ENCODE measurements at regions not wholly inside any gene's neighbourhood (a gene's known extent, or its start where the extent isn't known, plus 50 kb on each side); places are given as distances from the start of the nearest gene placed in this dataset.

GRCh38 chr1:69269491-69269890 lies 298.2 kb upstream of the LRRC7 start:
- DNase-seq, result no peak

GRCh38 chr1:69271587-69272125 lies 296.1 kb upstream of the LRRC7 start:
- DNase-seq, result no peak

- no peak for DNase-seq
Observed at GRCh38 chr1:69272684-69273083, 295.0 kb upstream of the LRRC7 start.

- no peak for DNase-seq
Observed at GRCh38 chr1:69278923-69279322, 288.8 kb upstream of the LRRC7 start.

GRCh38 chr1:69283516-69283915 lies 284.2 kb upstream of the LRRC7 start:
- DNase-seq, result no peak

- DNase-seq, result no peak
Observed at GRCh38 chr1:69284508-69284907, 283.2 kb upstream of the LRRC7 start.

GRCh38 chr1:69288416-69288815 lies 279.3 kb upstream of the LRRC7 start:
- DNase-seq, result no peak

GRCh38 chr1:69290291-69290690 lies 277.4 kb upstream of the LRRC7 start:
- DNase-seq, result no peak

GRCh38 chr1:69291541-69291940 lies 276.2 kb upstream of the LRRC7 start:
- DNase-seq, result no peak

GRCh38 chr1:69292833-69293232 lies 274.9 kb upstream of the LRRC7 start:
- no peak for DNase-seq

- no peak for DNase-seq
Observed at GRCh38 chr1:69294171-69294570, 273.6 kb upstream of the LRRC7 start.

GRCh38 chr1:69295265-69295664 lies 272.5 kb upstream of the LRRC7 start:
- no peak for DNase-seq

- DNase-seq, result no peak
Observed at GRCh38 chr1:69305621-69306020, 262.1 kb upstream of the LRRC7 start.

GRCh38 chr1:69312055-69312732 lies 255.5 kb upstream of the LRRC7 start:
- no peak for DNase-seq

GRCh38 chr1:69313118-69313517 lies 254.6 kb upstream of the LRRC7 start:
- no peak for DNase-seq

- no peak for DNase-seq
Observed at GRCh38 chr1:69315416-69315815, 252.3 kb upstream of the LRRC7 start.

- no peak for DNase-seq
Observed at GRCh38 chr1:69315823-69316222, 251.9 kb upstream of the LRRC7 start.

- no peak for DNase-seq
Observed at GRCh38 chr1:69319287-69319686, 248.4 kb upstream of the LRRC7 start.

- no peak for DNase-seq
Observed at GRCh38 chr1:69320757-69321211, 246.9 kb upstream of the LRRC7 start.

- DNase-seq, result no peak
Observed at GRCh38 chr1:69321311-69321710, 246.4 kb upstream of the LRRC7 start.

GRCh38 chr1:69328186-69328585 lies 239.5 kb upstream of the LRRC7 start:
- DNase-seq, result no peak

GRCh38 chr1:69363236-69363635 lies 204.5 kb upstream of the LRRC7 start:
- DNase-seq, result no peak

GRCh38 chr1:69373520-69373919 lies 194.2 kb upstream of the LRRC7 start:
- DNase-seq, result no peak

GRCh38 chr1:69376408-69376807 lies 191.3 kb upstream of the LRRC7 start:
- DNase-seq, result no peak

GRCh38 chr1:69377507-69377906 lies 190.2 kb upstream of the LRRC7 start:
- DNase-seq, result no peak

All from right forelimb (tissue), 1 donor.